ENCODE measurements at regions not wholly inside any gene's neighbourhood (a gene's known extent, or its start where the extent isn't known, plus 50 kb on each side); places are given as distances from the start of the nearest gene placed in this dataset.

DNA sequence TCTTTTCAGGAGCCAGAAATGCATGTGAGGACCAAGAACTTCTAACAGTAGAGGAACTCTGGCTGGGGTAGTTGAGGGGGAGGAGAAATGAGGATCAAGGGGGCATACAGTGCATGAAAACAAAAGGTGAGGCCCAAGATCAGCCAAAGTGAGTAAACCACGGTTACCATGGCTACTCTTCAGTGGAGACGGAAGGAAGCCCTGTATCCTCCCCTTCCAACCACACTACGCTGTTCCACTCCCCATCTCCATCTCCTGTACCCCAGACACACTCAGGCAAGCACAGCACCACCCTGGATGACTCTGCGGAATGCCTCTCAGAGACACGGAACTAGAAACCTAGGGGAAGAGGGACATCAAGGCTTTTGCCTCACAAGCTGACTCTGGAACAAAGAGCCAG lies 157.6 kb upstream of the CAMK1G start:
- DNase-seq (ENCODE audit: extremely low read depth, low read depth) = no peak

DNA sequence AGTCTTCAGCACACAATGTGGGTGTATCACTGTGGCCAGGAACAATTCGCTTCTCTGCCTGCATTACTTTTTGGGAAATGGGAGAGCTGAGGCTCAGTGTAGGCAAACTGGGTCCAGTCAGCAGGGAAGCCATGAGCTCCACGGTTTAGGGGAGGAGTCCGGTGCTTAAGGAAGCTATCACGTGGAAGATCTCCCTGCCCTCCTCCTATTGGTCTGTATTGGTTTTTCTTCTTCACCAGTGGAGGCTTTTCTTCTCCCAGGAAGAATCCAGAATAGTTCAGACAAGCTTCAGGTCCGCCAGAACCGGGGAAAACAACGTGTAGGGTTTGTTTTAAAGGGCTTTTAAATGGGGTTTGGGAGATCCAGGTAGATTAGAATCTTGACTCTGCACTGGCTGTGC lies 156.2 kb upstream of the CAMK1G start:
- DNase-seq (ENCODE audit: extremely low read depth, low read depth) = no peak

DNA sequence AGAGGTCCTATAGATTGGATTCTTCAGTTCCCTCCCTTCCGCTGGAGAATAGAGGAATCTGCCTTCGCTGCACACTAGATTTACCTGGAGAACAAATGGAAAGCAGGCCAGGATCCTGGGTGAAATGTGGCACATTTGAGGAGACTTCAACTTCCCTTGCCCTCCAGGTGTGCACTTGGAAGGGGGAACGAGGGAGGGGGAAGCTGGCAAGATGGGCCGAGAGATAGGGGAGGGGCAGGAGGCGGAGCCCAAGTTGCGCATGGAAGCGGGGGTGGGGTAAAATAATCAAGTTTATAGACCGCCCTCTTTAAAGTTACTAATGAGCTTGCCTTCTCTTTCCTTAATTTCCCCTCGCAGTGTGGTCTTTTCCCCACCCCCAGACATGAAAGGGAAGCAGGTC lies 155.7 kb upstream of the CAMK1G start:
- DNase-seq (ENCODE audit: extremely low read depth, low read depth) = no peak

DNA sequence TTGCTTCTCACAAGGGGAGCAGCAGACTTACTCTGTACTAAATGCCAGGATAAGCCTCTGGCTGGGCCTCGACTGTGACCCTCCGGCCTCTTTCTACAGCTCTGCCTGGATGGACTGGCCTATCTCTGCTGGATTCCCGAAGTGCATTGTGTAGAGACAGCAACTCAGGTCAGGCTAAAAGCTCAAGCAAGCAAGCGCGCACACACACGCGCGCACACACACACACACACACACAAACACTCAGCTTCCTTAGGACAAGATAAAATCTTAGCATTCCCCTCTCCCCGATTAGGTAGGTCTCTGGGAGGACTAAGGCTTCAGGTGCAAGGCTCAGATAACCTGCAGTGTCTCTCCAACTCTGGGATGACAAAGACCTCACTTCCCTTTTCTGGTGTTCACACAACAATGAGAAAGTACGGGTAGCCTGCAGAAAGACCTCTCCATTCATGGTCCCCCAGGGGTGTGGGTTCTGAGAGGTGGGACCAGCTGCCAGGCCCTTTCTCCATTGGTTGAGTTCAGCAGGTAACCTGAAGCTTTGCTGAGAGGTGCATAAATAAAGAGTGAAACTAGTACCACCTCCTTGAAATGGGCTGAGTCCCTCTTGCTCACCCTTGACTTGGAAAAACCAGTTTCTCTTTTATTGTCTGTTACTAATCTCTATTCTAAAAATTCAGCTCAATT lies 155.1 kb upstream of the CAMK1G start:
- DNase-seq (ENCODE audit: extremely low read depth, low read depth) = no peak

DNA sequence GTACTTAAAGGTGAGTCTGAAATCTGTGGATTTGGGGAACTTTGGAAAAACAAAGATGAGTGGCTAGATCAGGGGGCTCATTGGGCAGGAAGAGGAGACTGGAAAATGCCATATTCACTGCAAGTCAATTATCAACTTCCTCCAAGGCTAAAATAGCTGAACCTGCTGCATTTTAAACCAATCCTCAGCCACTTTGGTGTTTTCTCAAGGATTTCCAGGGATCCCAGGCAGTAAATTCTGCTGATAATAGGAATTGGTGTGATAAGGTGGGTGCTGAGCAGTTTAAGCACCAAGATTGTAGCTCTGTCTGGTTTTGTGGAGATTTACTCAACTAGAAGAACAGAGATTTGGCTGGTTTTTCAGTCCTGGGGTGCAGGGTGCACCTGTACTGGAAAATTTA lies 153.9 kb upstream of the CAMK1G start:
- no peak for DNase-seq (ENCODE audit: extremely low read depth, low read depth)

DNA sequence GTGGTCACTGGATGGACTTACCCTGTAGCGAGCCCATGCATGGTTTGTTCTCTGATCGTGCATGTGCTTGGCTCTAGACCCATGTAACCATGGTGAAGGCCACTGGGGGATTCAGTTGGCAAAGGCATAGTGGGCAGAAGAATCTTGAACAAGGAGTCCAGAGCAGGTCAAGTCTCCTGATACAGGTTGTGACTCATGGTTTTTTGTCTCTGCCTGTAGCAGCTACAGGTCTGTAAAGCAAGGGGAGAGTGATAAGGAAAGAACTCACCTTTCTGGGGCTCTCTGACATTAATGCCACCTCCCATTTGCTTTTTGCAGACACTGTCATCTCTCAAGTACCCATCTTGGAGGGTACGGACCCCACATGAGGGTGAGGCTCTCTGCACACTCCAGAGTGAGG lies 153.4 kb upstream of the CAMK1G start:
- no peak for DNase-seq (ENCODE audit: extremely low read depth, low read depth)

DNA sequence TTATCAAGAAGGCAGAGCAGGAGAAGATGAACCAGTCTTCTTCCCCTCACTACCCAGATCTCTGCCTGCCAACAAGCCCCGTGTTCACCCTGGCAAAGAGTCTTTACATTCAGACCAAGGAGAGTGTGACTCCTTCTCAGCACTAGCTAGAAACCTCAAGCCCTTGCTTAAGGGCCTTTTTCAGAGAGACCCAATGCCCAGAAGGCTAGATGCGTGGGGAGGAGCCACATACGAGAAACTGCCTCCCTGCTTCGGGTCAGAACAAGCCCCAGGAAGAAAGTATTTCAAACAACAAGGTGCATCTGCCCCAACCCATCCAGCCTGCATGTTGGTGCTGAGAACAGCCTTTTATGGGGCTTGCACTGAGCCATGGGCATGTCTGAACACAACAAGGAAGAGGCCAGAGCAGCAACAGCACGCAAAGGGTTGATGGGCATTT lies 152.7 kb upstream of the CAMK1G start:
- DNase-seq (ENCODE audit: extremely low read depth, low read depth) = no peak

DNA sequence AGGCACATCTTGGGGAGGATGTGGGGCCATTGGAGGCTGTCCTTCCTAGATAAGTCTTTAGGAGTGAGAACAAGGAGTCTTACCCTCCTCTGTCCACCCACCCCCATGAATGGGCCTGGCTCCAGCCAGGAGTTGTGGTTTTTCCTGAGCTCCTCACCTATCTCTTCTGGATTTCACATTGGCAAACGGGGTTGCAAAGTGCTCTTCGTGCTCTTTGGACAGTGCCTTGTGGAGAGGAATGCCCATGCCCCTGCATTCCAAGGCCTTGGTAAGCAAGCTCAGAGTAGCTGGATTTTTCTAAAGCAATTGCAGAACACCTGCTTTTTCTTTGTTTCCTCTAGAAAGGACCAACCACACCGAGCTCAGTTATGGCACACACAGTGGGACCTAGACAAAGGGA lies 152.1 kb upstream of the CAMK1G start:
- DNase-seq (ENCODE audit: extremely low read depth, low read depth) = no peak

DNA sequence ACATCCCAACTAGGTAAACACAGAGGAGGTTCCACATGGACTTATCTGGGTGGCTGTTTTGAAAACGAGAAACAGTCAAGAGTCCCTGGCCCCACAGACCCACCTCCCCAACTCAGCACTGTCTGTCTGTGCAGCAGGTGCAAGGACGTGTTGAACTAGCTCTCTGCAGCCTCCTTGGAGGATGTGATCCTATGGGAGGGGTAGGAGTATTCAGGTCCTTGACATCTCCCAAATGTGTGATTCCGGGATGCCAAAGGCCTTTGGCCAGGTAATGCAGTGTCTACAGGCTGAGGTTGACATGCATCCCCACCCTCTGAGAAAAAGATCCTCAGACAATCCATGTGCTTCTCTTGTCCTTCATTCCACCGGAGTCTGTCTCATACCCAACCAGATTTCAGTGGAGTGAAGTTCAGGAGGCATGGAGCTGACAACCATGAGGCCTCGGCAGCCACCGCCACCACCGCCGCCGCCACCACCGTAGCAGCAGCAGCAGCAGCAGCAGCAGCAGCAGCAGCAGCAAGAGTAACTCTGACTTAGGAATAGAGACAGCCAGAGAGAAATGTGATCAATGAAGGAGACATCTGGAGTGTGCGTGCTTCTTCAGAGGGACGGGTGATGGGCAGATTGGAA lies 151.6 kb upstream of the CAMK1G start:
- DNase-seq (ENCODE audit: extremely low read depth, low read depth) = no peak

DNA sequence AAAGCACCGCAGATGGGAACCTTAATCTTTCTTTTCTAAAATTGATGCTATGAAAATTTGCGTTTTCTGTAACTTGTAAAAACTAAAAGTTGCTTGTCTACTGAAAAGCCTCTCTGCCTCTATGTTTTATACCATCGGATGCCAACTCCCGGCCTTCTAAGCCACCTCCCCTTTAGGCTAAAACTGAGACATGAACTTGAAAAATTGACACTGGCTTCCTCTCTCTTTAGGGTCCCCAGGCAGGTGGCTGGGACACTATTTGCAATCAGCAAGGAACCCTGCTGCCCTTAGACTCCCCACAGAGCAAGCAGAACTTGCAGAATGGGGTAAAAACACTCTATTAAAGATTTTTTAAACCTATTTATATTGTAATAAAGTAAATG lies 151.1 kb upstream of the CAMK1G start:
- no peak for DNase-seq (ENCODE audit: extremely low read depth, low read depth)

DNA sequence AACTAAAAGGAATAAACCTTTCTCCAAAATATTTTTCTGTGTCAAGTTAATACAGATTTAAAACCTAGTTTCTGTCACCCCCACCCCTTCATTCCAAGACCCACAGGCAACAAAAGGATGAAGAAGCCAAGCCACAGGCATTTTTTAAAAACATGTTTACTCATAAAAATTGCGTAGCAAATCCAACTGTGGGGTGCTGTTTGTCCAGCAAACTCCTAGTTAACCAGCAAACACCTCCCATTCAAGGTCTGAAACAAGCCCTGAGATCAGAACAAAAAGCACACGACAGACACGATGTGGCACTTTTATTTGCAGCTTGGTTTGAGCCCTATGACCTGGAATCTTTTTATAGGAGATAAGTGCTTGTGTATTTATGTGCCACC lies 149.9 kb upstream of the CAMK1G start:
- no peak for DNase-seq (ENCODE audit: extremely low read depth, low read depth)

DNA sequence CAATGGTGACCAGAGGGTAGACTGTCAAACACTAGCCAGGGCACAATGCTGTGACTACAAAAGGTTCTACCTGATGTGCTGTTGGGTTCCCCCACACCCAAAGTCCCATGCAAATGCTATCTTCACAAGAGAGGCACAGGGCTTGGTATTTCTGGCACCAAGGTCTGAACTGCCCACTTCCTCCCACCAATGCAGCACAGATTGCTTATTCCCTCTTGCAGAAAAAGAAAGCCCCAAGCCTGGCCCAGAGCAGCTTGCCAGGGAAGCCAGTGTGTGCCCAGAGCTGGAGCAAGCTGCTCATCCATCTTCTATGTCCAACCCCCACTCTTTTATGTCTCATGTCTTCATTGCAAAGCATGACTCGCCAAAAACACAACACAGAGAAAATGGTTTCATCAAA lies 149.4 kb upstream of the CAMK1G start:
- no peak for DNase-seq (ENCODE audit: extremely low read depth, low read depth)

DNA sequence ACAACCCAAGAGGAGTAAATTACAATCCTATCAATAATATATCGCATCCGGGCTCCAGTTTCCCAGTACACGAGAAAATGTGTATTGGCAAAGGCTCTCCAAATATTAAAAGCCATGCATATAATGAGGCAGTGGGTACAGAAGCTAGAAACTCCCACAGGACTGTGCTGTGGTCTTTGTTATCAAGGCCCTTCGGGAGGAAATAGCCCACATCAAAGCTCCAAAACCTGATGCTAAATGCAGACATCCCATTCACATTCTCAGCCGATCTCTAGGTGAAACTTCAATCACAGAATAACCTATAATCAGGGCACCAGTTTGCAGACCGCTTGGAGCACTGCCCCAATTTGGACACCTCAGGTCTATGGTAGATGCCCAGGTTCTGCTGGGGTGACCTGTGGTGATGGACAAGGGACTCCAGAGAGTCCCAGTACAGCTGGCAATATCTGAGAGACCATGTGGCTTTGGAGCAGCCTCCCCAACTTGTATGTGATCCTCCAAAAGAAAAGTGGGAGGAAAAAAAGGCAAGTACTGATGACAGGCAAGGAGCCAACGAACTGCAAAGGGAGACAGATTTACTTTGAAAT lies 148.8 kb upstream of the CAMK1G start:
- no peak for DNase-seq (ENCODE audit: extremely low read depth, low read depth)

DNA sequence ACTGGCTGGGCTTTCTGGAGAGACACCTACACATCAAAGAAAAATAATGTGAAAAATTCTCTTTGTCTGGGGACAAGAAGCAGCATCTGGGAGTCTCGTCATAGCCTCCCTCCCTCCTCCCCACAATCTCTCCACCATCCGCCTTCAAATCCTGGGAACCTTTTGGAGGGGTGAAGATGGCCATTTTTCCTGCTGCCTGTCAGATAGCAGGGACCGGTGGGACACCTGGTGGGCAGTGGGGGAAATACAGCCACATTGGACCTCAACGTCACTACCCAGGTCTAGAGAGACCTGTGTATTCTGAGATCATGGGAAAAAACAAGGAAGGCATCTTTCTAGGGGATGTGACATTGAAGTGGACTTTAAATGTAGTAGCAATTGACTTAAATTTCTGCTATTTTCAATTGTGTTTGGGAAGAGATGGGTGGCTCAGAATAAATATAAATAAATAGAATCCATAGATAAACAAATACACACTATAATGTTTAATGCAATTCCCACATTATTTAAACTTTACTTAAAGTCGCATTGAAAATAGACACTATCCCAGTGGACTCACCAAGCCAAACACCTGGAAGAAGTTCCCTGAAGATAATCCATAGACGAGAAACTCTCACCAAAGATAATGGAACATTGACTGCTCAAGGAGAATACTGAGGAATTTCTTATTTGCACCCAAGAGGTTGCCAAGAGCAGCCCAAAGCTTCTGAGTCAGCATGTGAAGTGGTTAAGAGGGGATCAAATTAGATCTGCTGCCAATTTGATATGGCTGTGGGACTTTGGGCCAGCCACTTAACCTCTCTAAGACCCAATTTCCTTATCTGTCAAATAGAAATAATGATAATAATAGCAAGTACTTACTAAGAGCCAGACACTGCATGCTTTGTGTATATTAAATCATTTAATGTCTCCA lies 147.6 kb upstream of the CAMK1G start:
- peak; percentile 46 for DNase-seq (ENCODE audit: extremely low read depth, low read depth)

DNA sequence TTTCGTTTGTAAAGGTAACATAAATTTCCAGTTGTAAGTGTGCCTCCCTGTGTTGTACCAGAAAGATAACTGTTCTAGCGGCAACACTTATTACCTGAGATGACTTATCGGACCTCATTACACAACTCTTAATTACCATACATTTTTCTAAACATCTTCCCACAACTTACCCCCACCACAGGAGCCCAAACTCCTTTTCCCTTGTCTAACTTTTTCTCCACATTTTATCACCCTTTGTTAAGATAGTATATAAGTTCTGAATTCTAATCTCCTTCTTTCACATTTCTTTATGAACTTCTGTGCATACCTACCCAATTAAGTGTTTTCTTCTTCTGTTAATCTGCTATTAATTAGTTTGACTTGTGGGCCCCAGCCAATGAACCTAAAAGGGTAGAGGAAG lies 143.7 kb upstream of the CAMK1G start:
- no peak for DNase-seq (ENCODE audit: extremely low read depth, low read depth)

DNA sequence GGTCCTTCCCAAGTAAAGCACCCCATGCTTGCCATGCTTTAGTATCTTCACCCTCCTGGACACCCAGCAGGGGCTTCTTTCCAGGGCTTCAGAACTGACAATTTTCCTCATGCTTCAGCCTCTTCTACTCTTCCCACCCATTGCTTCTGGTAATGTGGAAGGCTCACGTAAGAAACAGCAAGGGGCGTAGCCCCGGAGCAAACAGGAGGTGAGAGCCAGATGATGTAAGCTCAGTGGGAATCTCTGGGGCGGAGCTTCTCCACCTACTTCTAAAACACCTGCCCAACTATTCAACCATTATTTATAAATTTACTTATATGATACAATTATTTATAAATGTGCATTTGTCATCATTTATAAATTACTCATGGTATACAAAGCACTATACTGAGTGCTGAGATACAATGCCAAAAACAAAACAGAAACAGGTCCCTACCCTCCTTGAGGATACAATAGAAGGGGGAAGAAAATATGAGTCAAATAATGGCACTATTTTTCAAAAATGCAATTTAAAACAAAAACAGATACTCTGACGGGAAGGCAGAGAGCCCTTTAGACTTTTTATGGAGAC lies 140.1 kb upstream of the CAMK1G start:
- no peak for DNase-seq (ENCODE audit: extremely low read depth, low read depth)

DNA sequence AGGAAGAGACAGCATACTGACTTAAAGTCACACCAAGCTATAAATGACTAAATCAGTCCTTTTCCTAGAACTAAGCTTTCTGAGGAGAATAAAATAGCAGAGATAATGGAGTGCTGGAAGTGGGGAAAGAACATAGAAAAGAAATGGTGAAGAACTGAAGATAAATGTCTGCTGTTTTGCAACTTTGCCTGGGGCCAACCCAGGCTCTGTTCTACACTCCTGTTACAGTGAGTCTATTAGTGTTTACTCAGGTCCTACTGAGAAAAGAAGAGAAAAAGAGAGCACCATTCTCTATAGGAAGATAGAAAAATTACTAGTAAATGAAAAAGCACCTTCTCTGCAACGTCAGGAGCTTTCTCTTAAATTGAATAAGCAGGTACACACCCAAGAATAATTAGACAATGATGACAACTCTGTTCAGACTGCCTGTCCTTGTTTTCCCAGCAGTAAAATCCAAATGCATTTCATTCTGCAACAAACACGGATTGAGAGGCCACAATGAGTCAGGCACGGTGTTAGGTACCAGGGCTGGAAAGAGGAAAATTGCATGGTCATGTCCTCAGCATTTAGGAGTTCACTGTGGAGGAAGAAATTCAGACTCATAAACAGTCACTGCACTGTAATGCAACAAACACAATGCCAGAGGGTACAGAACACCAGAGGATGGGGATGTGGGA lies 139.4 kb upstream of the CAMK1G start:
- no peak for DNase-seq (ENCODE audit: extremely low read depth, low read depth)

DNA sequence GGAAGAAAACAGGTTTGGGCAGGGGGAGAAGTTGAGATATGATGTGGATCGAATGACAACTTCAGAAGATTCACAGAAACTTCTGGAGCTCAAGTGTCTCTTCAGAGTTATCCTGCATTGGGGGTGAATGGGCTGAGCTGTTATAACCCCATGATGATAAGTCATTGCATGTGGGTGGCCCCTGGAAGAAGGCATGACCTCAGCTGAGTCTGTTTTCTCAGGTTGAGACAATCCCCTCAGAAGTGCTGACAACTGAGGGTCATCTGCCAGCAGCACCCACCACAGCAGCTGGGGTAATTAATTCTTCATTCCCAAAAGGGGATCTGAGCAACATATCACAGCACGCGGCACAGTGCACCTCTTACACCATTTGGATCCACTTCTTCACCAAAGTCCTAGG lies 138.6 kb upstream of the CAMK1G start:
- no peak for DNase-seq (ENCODE audit: extremely low read depth, low read depth)

DNA sequence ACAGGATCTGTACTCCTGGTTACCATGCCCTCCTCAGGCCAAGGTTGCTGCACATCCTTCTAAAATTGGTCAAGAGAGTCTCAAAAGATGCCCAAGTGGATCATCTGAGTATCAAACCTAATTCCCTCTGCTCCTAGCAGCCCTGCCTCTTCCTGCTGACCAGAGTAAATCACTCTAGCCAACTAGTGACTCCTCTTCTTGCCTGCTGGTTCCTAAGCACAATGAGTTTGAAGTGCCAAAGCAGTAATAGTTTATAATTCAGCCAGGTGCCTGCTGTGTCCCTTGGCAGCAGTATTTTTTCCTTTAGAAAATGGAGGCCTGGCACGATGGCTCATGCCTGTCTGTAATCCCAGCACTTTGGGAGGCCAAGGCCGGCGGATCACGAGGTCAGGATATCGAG lies 137.9 kb upstream of the CAMK1G start:
- no peak for DNase-seq (ENCODE audit: extremely low read depth, low read depth)

DNA sequence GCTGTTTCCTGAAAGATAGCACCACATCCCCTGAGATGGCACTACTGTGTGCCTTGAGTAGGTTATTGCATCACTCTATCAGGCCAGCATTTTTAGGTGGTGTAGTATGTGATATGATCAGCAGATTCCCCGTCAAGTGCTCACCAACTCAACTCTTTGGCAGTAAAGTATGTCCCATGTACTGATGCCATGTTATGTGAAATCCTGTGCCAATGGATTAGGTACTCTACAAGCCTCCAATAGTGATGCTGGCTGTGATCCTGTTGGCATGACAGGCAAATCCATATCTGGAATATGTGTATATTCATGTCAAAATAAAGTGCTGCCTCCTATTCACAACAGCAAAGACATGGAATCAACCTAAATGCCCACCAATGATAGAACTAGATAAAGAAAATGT lies 137.2 kb upstream of the CAMK1G start:
- no peak for DNase-seq (ENCODE audit: extremely low read depth, low read depth)
